ENCODE measurements at regions not wholly inside any gene's neighbourhood (a gene's known extent, or its start where the extent isn't known, plus 50 kb on each side); places are given as distances from the start of the nearest gene placed in this dataset.

DNA sequence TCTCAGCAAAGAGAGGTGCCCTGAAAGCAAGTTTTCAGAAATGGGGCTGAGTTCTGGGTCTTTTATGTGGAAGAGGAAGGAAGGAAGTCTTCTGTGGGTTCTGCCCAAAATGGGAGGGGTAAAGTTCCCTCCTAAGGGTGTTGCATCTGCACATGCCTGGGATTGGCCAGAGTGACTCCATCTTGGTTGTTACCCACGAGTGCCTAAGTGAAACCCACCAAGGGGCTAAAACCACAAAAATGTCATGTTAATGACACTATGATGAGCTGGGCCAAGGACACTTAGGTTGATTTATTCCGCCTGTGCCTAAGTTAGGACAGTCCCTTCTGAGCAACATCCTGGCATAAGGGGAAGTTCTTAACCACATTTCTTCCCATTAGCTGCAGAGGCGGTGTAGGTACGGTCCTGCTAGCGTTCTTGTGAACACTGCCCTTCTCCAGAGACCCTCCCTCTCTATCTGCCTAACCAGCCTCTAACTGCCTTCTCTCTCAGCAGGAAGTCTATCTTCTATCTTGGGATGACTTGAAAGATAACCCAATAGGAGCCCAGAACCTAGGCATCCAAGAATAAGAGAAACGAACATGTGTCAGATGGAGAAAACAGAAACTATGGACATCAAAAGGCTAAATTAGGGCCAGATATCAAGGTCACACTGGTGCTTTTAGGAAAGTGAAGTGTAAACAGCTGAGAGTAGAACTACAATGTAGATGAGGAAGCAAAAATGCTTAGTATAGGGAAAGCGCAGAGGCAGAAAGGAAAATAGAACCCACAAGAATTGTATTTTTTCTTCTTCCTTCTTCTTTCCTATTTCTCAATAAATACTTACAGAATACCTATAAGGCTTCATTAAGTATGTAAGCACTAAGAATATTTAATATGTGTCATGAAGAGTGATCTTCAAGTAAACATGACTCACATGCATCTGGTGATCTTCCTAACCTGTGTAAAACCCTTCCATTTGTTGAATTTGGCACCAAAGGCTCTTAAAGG lies 104.2 kb upstream of the AMN1 start (continued):
- TF ChIP-seq, protein P1, sequence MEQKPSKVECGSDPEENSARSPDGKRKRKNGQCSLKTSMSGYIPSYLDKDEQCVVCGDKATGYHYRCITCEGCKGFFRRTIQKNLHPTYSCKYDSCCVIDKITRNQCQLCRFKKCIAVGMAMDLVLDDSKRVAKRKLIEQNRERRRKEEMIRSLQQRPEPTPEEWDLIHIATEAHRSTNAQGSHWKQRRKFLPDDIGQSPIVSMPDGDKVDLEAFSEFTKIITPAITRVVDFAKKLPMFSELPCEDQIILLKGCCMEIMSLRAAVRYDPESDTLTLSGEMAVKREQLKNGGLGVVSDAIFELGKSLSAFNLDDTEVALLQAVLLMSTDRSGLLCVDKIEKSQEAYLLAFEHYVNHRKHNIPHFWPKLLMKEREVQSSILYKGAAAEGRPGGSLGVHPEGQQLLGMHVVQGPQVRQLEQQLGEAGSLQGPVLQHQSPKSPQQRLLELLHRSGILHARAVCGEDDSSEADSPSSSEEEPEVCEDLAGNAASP (IDR thresholded peaks at IDR 0.05) = no peak
- TF ChIP-seq RBM14 (IDR thresholded peaks at IDR 0.05; ENCODE audit: borderline replicate concordance, insufficient read depth, low read depth, low read length) = no peak
- no peak for TF ChIP-seq SMAD1 (IDR thresholded peaks at IDR 0.05; ENCODE audit: low read depth, low read length, partially characterized antibody)
- peak; percentile 57 for TF ChIP-seq ZNF316 (IDR thresholded peaks at IDR 0.05)
- peak in 1 of 2 experiments; percentile 49; a peak in 1 of 4 replicates for TF ChIP-seq TRIM24 (IDR thresholded peaks at IDR 0.05)
- peak; percentile 28 for TF ChIP-seq C11orf30 (IDR thresholded peaks at IDR 0.05; ENCODE audit: low read depth)
- no peak for TF ChIP-seq GATAD2B (IDR thresholded peaks at IDR 0.05; ENCODE audit: borderline replicate concordance)
- TF ChIP-seq ARID2 (IDR thresholded peaks at IDR 0.05) = no peak
- no peak for TF ChIP-seq CTCFL (IDR thresholded peaks at IDR 0.05; ENCODE audit: borderline replicate concordance, insufficient read depth, low read depth, low read length, poor library complexity, severe bottlenecking)
- TF ChIP-seq ZNF586 (CRISPR knock-in tag; conservative IDR thresholded peaks at IDR 0.05) = peak; percentile 95
- TF ChIP-seq NCOR1 (IDR thresholded peaks at IDR 0.05) = peak; percentile 31; the same call in 1 of the 2 replicates
- TF ChIP-seq JUND (IDR thresholded peaks at IDR 0.05; ENCODE audit: borderline replicate concordance, low read depth, low read length) = no peak
- TF ChIP-seq JUND (tag; IDR thresholded peaks at IDR 0.05; ENCODE audit: borderline replicate concordance, low read depth, low read length) = peak; percentile 64; the same call in 1 of the 3 replicates
- peak; percentile 92 for TF ChIP-seq TCF15 (CRISPR knock-in tag; IDR thresholded peaks at IDR 0.05)
- TF ChIP-seq ZNF212 (CRISPR knock-in tag; IDR thresholded peaks at IDR 0.05) = peak; percentile 76; the same call in 1 of the 2 replicates
- TF ChIP-seq ARID1B (IDR thresholded peaks at IDR 0.05) = peak; percentile 67; the same call in 1 of the 2 replicates
- peak; percentile 89 for TF ChIP-seq ZNF395 (CRISPR knock-in tag; IDR thresholded peaks at IDR 0.05)
- TF ChIP-seq ZNF584 (CRISPR knock-in tag; IDR thresholded peaks at IDR 0.05; ENCODE audit: low read depth) = peak; percentile 82
- peak; percentile 93; the same call in 1 of the 2 replicates for TF ChIP-seq TCFL5 (CRISPR knock-in tag; conservative IDR thresholded peaks at IDR 0.05)
- TF ChIP-seq, protein P2, sequence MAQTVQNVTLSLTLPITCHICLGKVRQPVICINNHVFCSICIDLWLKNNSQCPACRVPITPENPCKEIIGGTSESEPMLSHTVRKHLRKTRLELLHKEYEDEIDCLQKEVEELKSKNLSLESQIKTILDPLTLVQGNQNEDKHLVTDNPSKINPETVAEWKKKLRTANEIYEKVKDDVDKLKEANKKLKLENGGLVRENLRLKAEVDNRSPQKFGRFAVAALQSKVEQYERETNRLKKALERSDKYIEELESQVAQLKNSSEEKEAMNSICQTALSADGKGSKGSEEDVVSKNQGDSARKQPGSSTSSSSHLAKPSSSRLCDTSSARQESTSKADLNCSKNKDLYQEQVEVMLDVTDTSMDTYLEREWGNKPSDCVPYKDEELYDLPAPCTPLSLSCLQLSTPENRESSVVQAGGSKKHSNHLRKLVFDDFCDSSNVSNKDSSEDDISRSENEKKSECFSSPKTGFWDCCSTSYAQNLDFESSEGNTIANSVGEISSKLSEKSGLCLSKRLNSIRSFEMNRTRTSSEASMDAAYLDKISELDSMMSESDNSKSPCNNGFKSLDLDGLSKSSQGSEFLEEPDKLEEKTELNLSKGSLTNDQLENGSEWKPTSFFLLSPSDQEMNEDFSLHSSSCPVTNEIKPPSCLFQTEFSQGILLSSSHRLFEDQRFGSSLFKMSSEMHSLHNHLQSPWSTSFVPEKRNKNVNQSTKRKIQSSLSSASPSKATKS (CRISPR knock-in tag; IDR thresholded peaks at IDR 0.05) = 0 out of 2 replicates have a peak, but pooled peaks have one; percentile 53

Measured in K562 (cell line).